Calu3 (cell line): ENCODE measurements at regions not wholly inside any gene's neighbourhood (a gene's known extent, or its start where the extent isn't known, plus 50 kb on each side); places are given as distances from the start of the nearest gene placed in this dataset.
A peak's percentile ranks its signal among the peaks of the same experiment; 100 is the strongest.
"Not testable (repeated sequence)": the region's sequence is repeated elsewhere in the genome, so short reads cannot be mapped to it uniquely, and the experiment has no call there.

Experiments used
- BruUV-seq: library from RNA; stranded (reverse); fragments of 400-500 nt; replicated peaks from 2 replicates; lab custom pipeline; 2021; lab: Mats Ljungman, UMichigan
- CTCF ChIA-PET: fragments of 300-600 bp; sonication (Branson Sonifier 250); formaldehyde crosslinking; loops from one replicate; lab custom pipeline; 2022; ENCODE audit warnings: antibody characterized with exemption; lab: Charles Lee
- DNase-seq: peaks from one replicate; pipeline ENCODE4 v3.0.0; 2022
- H3K27ac Mint-ChIP-seq: one replicate; pipeline ENCODE4 v1.8.0; 2022; ENCODE audit warnings: mixed read lengths; ENCODE audit not compliant: unreplicated experiment
- H3K27me3 Mint-ChIP-seq: one replicate; pipeline ENCODE4 v1.8.0; 2022; ENCODE audit warnings: mixed read lengths; ENCODE audit not compliant: unreplicated experiment
- H3K36me3 Mint-ChIP-seq: one replicate; pipeline ENCODE4 v1.8.0; 2022; ENCODE audit warnings: mild to moderate bottlenecking, moderate library complexity, mixed read lengths; ENCODE audit not compliant: insufficient read depth, unreplicated experiment
- H3K4me1 Mint-ChIP-seq: one replicate; pipeline ENCODE4 v1.8.0; 2022; ENCODE audit warnings: mild to moderate bottlenecking, low read depth, mixed read lengths; ENCODE audit not compliant: unreplicated experiment
- H3K4me3 Mint-ChIP-seq: one replicate; pipeline ENCODE4 v1.8.0; 2022; ENCODE audit warnings: mild to moderate bottlenecking, low read depth, moderate library complexity, mixed read lengths; ENCODE audit not compliant: unreplicated experiment
- H3K9me3 Mint-ChIP-seq: one replicate; pipeline ENCODE4 v1.8.0; 2022; ENCODE audit warnings: low read depth, mixed read lengths; ENCODE audit not compliant: unreplicated experiment
- CTCF ChIP-seq: fragments of 200-600 bp; IDR thresholded peaks from one replicate; pipeline ENCODE4 v1.8.0; 2022; ENCODE audit warnings: antibody characterized with exemption; ENCODE audit not compliant: unreplicated experiment
- intact Hi-C: fragments of 100-400 bp; cut with micrococcal nuclease; formaldehyde crosslinking; loops from one replicate; pipeline ENCODE4 v1.10.0; 2022; ENCODE audit not compliant: unreplicated experiment

GRCh38 chr3:77726517-77726916, 686.6 kb downstream of the ROBO2 start:
- CTCF ChIA-PET = no interaction called here
- Mint-ChIP-seq H3K9me3 (peaks cover 7% of the 10 kb centered on the region), H3K4me1 (no peaks in the 10 kb centered on the region), H3K27me3 (no peaks in the 10 kb centered on the region), H3K4me3 (no peak overlapping the region), H3K27ac (no peak overlapping the region), H3K36me3 (no peaks in the 10 kb centered on the region)
- no peak for TF ChIP-seq CTCF
- no peak for DNase-seq
- no TSS peak for BruUV-seq
- intact Hi-C loops = no loop called here

- Mint-ChIP-seq H3K9me3 (peaks cover 4% of the 10 kb centered on the region), H3K27ac (no peak overlapping the region), H3K4me3 (no peak overlapping the region), H3K27me3 (no peaks in the 10 kb centered on the region), H3K4me1 (no peaks in the 10 kb centered on the region), H3K36me3 (no peaks in the 10 kb centered on the region)
- CTCF ChIA-PET = no interaction called here
- intact Hi-C loops = no loop called here
- DNase-seq = no peak
- BruUV-seq = no TSS peak
- no peak for TF ChIP-seq CTCF
Measured at GRCh38 chr3:77746048-77746447, 706.1 kb downstream of the ROBO2 start.

GRCh38 chr3:77746892-77747291, 707.0 kb downstream of the ROBO2 start:
- H3K36me3 Mint-ChIP-seq = no peaks in the 10 kb centered on the region
- BruUV-seq = no TSS peak
- CTCF ChIA-PET = interaction anchor here (0.8 kb wide), 1 partner anchor 679 kb away, joined by 6 read pairs; no protein-coding TSS in a partner anchor

GRCh38 chr3:77756397-77756975, 716.6 kb downstream of the ROBO2 start:
- peak; percentile 45 for DNase-seq
- intact Hi-C loops, H3K27me3 Mint-ChIP-seq, H3K36me3 Mint-ChIP-seq, BruUV-seq, H3K4me1 Mint-ChIP-seq, H3K9me3 Mint-ChIP-seq, H3K4me3 Mint-ChIP-seq, H3K27ac Mint-ChIP-seq: not testable (repeated sequence)
- CTCF ChIA-PET = interaction anchor here (0.6 kb wide), 2 partner anchors 59 to 206 kb away, joined by 3 to 5 read pairs; no protein-coding TSS in a partner anchor

More at GRCh38 chr3:77746892-77747291, 707.0 kb downstream of the ROBO2 start:
- Mint-ChIP-seq H3K27ac (no peak overlapping the region), H3K4me1 (no peaks in the 10 kb centered on the region), H3K27me3 (no peaks in the 10 kb centered on the region), H3K4me3 (no peak overlapping the region), H3K9me3 (peaks cover 4% of the 10 kb centered on the region)
- intact Hi-C loops = no loop called here
- DNase-seq = no peak
- no peak for TF ChIP-seq CTCF

- no peak for DNase-seq
- TF ChIP-seq CTCF = no peak
- H3K9me3 Mint-ChIP-seq = peaks cover 4% of the 10 kb centered on the region
- CTCF ChIA-PET = no interaction called here
- no peaks in the 10 kb centered on the region for H3K4me1 Mint-ChIP-seq
- no peaks in the 10 kb centered on the region for H3K36me3 Mint-ChIP-seq
- H3K27me3 Mint-ChIP-seq = no peaks in the 10 kb centered on the region
- H3K27ac Mint-ChIP-seq = no peak overlapping the region
- intact Hi-C loops = no loop called here
- BruUV-seq = no TSS peak
- no peak overlapping the region for H3K4me3 Mint-ChIP-seq
Measured at GRCh38 chr3:77772459-77772858, 732.6 kb downstream of the ROBO2 start.
